Kidney epithelial cell (primary cell): ENCODE measurements at regions not wholly inside any gene's neighbourhood (a gene's known extent, or its start where the extent isn't known, plus 50 kb on each side); places are given as distances from the start of the nearest gene placed in this dataset.

ENCODE experiments used
- DNase-seq: peaks from one replicate; pipeline ENCODE4 v3.0.0-alpha.2; 2010; ENCODE audit warnings: low read depth
- H3K27me3 ChIP-seq: 2 replicates; pipeline ENCODE4 v1.6.0; 2011; ENCODE audit warnings: low read length; ENCODE audit not compliant: control insufficient read depth, insufficient read depth
- H3K36me3 ChIP-seq: 2 replicates; pipeline ENCODE4 v1.5.1; 2011; ENCODE audit warnings: low read length; ENCODE audit not compliant: control insufficient read depth, insufficient read depth
- H3K4me3 ChIP-seq: 2 replicates; pipeline ENCODE4 v1.5.1; 2011; ENCODE audit warnings: low read depth, mild to moderate bottlenecking, control low read depth, low read length
- CTCF ChIP-seq: IDR thresholded peaks from 2 replicates; pipeline ENCODE4 v1.5.1; 2011; ENCODE audit warnings: mild to moderate bottlenecking, moderate library complexity, low read length, control low read depth, inconsistent platforms; ENCODE audit not compliant: insufficient read depth, poor library complexity, severe bottlenecking

- no peaks in the 10 kb centered on the region for H3K27me3 ChIP-seq
- DNase-seq = peak; percentile 70
- H3K4me3 ChIP-seq = no peak overlapping the region
- TF ChIP-seq CTCF = no peak
- H3K36me3 ChIP-seq = no peaks in the 10 kb centered on the region
Observed at GRCh38 chr3:106765342-106765741, 611.9 kb upstream of the CCDC54 start.

GRCh38 chr3:106768941-106769480, 608.2 kb upstream of the CCDC54 start:
- H3K36me3 ChIP-seq = no peaks in the 10 kb centered on the region
- no peak for DNase-seq
- no peak overlapping the region for H3K4me3 ChIP-seq
- no peak for TF ChIP-seq CTCF
- no peaks in the 10 kb centered on the region for H3K27me3 ChIP-seq

GRCh38 chr3:106773795-106774194, 603.4 kb upstream of the CCDC54 start:
- H3K36me3 ChIP-seq = no peaks in the 10 kb centered on the region
- no peak for DNase-seq
- H3K4me3 ChIP-seq = no peak overlapping the region
- H3K27me3 ChIP-seq = no peaks in the 10 kb centered on the region
- TF ChIP-seq CTCF = no peak

- no peak for DNase-seq
- TF ChIP-seq CTCF = no peak
- no peaks in the 10 kb centered on the region for H3K36me3 ChIP-seq
- no peaks in the 10 kb centered on the region for H3K27me3 ChIP-seq
- H3K4me3 ChIP-seq = no peak overlapping the region
Observed at GRCh38 chr3:106783231-106783630, 594.0 kb upstream of the CCDC54 start.

GRCh38 chr3:106789276-106789675, 588.0 kb upstream of the CCDC54 start:
- Histone ChIP-seq H3K4me3 (no peak overlapping the region), H3K27me3 (no peaks in the 10 kb centered on the region), H3K36me3 (no peaks in the 10 kb centered on the region)
- TF ChIP-seq CTCF = no peak
- DNase-seq = no peak

GRCh38 chr3:106792716-106793115, 584.5 kb upstream of the CCDC54 start:
- Histone ChIP-seq H3K36me3 (no peaks in the 10 kb centered on the region), H3K4me3 (no peak overlapping the region), H3K27me3 (no peaks in the 10 kb centered on the region)
- no peak for TF ChIP-seq CTCF
- no peak for DNase-seq
